Spleen (tissue), 7 donors: ENCODE measurements at regions not wholly inside any gene's neighbourhood (a gene's known extent, or its start where the extent isn't known, plus 50 kb on each side); places are given as distances from the start of the nearest gene placed in this dataset.

Source experiments
- CTCF ChIP-seq, 11 experiments: fragments of 200-600 bp in 7 of 11; fragments of 450-650 bp in 4 of 11; sonication (generic) in 4 of 11; IDR thresholded peaks in 8 of 11; conservative IDR thresholded peaks in 3 of 11; 1 replicate in 7 of 11; 2 replicates in 4 of 11; pipeline versions ENCODE4 v1.4.0 to v1.8.0; 2016 to 2021; ENCODE audit warnings: antibody characterized with exemption in 11 of 11, inconsistent platforms in 4 of 11, mild to moderate bottlenecking in 1 of 11
- POLR2A ChIP-seq, 3 donors: fragments of 450-650 bp; IDR thresholded peaks; one replicate each; pipeline ENCODE4 v1.5.1; 2017; ENCODE audit warnings: antibody characterized with exemption in 3 of 3, mild to moderate bottlenecking in 1 of 3
- donor health status: DM: no; HTN: no; CAD: no; lungs with moderate emphysema.
- donor health status: DM: no; HTN: no; CAD: no.
- donor health status: DM: no; HTN: no; CAD: no.

GRCh38 chr13:65582160-65582559 is 1648.0 kb downstream of the PCDH9 start:
- TF ChIP-seq CTCF (IDR thresholded peaks at IDR 0.05 in 8 of 11, conservative IDR thresholded peaks at IDR 0.05 in 3 of 11) (no peak), POLR2A (IDR thresholded peaks at IDR 0.05) (no peak)
